K562 (cell line): ENCODE measurements at regions not wholly inside any gene's neighbourhood (a gene's known extent, or its start where the extent isn't known, plus 50 kb on each side); places are given as distances from the start of the nearest gene placed in this dataset.

Experiments
- ATAC-seq: fragments of 200-7000 bp; cut with Tn5 transposase; 3 replicates; pipeline ENCODE4 v1.9.1; 2020; ENCODE audit warnings: moderate library complexity
- BruUV-seq: library from RNA; stranded (reverse); fragments of 400-500 nt; replicated peaks from 2 replicates; lab custom pipeline; 2021; lab: Mats Ljungman, UMichigan
- CTCF ChIA-PET: fragments of 300-600 bp; formaldehyde crosslinking; extraction: SDS; loops from one replicate; lab custom pipeline; 2021; ENCODE audit warnings: low intra/inter-chr PET ratio; lab: Yijun Ruan, JAX
- POLR2A ChIA-PET: fragments of 300-600, 350-650 bp; sonication (Branson Sonifier 250); formaldehyde crosslinking; extraction: SDS; loops from one replicate; lab custom pipeline; 2021; ENCODE audit warnings: antibody characterized with exemption, inconsistent platforms; lab: Yijun Ruan, JAX
- DNase-seq, 4 experiments: peaks; one replicate each; pipeline versions ENCODE4 v3.0.0 to v3.0.0-alpha.2; 2011 to 2018; ENCODE audit warnings: low spot score in 3 of 4, mixed read lengths in 3 of 4; ENCODE audit errors: extremely low read depth in 1 of 4
- FAIRE-seq: peaks from 2 replicates; lab custom pipeline; 2011; peaks lifted over from hg19 to GRCh38; lab: Jason Lieb, UNC
- H2AFZ ChIP-seq: 2 replicates; pipeline ENCODE4 v1.6.0; 2011; ENCODE audit warnings: low read depth, low read length, control low read depth, inconsistent platforms
- H3K27ac ChIP-seq: fragments of 200-600 bp; 3 replicates; pipeline ENCODE4 v1.8.0; 2011; ENCODE audit warnings: low read depth, mild to moderate bottlenecking, control low read depth, inconsistent platforms, low read length, moderate library complexity, mixed read lengths; ENCODE audit errors: extremely low read depth
- H3K27me3 ChIP-seq, 2 experiments: fragments of 300-600 bp in 1 of 2; 2 replicates in 1 of 2; 3 replicates in 1 of 2; pipeline versions ENCODE4 v1.6.0 to v1.8.0; 2011; ENCODE audit warnings: inconsistent platforms in 2 of 2, low read length in 2 of 2, mild to moderate bottlenecking in 1 of 2, mixed read lengths in 1 of 2, moderate library complexity in 1 of 2; ENCODE audit not compliant: control insufficient read depth in 2 of 2, insufficient read depth in 2 of 2
- H3K36me3 ChIP-seq: fragments of 300-600 bp; 3 replicates; pipeline ENCODE4 v1.8.0; 2011; ENCODE audit warnings: mild to moderate bottlenecking, low read length, inconsistent platforms; ENCODE audit not compliant: control insufficient read depth, insufficient read depth
- H3K4me1 ChIP-seq, 2 experiments: fragments of 200-600 bp in 1 of 2; replicated peaks in 1 of 2; 2 replicates in 1 of 2; 3 replicates in 1 of 2; pipeline versions ENCODE4 v1.5.1 to v1.8.0; 2011; ENCODE audit warnings: inconsistent platforms in 2 of 2, low read length in 2 of 2, mild to moderate bottlenecking in 1 of 2, mixed read lengths in 1 of 2, moderate library complexity in 1 of 2; ENCODE audit not compliant: control insufficient read depth in 2 of 2, insufficient read depth in 2 of 2
- H3K4me2 ChIP-seq: 2 replicates; pipeline ENCODE4 v1.6.1; 2011; ENCODE audit warnings: low read length, control low read depth, inconsistent platforms, mixed read lengths; ENCODE audit not compliant: insufficient read depth
- H3K4me3 ChIP-seq: fragments of 200-600 bp; sonication (generic), shearing (Covaris generic); 2 replicates; pipeline ENCODE4 v1.5.1; 2016; ENCODE audit warnings: control low read depth, inconsistent platforms
- H3K79me2 ChIP-seq: fragments of 200-600 bp; 3 replicates; pipeline ENCODE4 v1.8.0; 2011; ENCODE audit warnings: low read length, inconsistent platforms; ENCODE audit not compliant: control insufficient read depth, insufficient read depth
- H3K9ac ChIP-seq, 2 experiments: 2 replicates each; pipeline versions ENCODE4 v1.6.0 to v1.6.1; 2011; ENCODE audit warnings: low read depth in 2 of 2, low read length in 2 of 2, control low read depth in 1 of 2, inconsistent platforms in 1 of 2, mild to moderate bottlenecking in 1 of 2, mixed read lengths in 1 of 2; ENCODE audit not compliant: insufficient read depth in 1 of 2
- H3K9me1 ChIP-seq: one replicate; pipeline ENCODE4 v1.6.0; 2011; ENCODE audit warnings: inconsistent platforms, mild to moderate bottlenecking, low read length, moderate library complexity; ENCODE audit not compliant: control insufficient read depth, insufficient read depth
- H3K9me3 ChIP-seq: replicated peaks from 2 replicates; pipeline ENCODE4 v1.5.1; 2011; ENCODE audit warnings: low read depth, low read length, inconsistent platforms; ENCODE audit not compliant: control insufficient read depth, insufficient read depth
- H4K20me1 ChIP-seq: replicated peaks from 2 replicates; pipeline ENCODE4 v1.6.1; 2011; ENCODE audit warnings: low read length, inconsistent platforms, mixed read lengths; ENCODE audit not compliant: control insufficient read depth, insufficient read depth
- MCM5 ChIP-seq: fragments of 450-650 bp; IDR thresholded peaks from 2 replicates; pipeline ENCODE4 v1.6.1; 2016; ENCODE audit warnings: low read depth
- MEIS2 ChIP-seq: fragments of 450-650 bp; IDR thresholded peaks from 2 replicates; pipeline ENCODE4 v1.6.1; 2014; ENCODE audit warnings: mild to moderate bottlenecking; ENCODE audit not compliant: partially characterized antibody
- MTA2 ChIP-seq: fragments of 450-650 bp; IDR thresholded peaks from 2 replicates; pipeline ENCODE4 v1.6.1; 2016; ENCODE audit warnings: low read depth
- SMC3 ChIP-seq: conservative IDR thresholded peaks from 2 replicates; pipeline ENCODE4 v1.6.1; 2011; ENCODE audit warnings: low read depth, low read length, improper control_type of control experiment; ENCODE audit not compliant: insufficient read depth
- TAF9B ChIP-seq: fragments of 450-650 bp; IDR thresholded peaks from 2 replicates; pipeline ENCODE4 v1.6.1; 2018; ENCODE audit warnings: mild to moderate bottlenecking; ENCODE audit not compliant: partially characterized antibody
- TCF7L2 ChIP-seq: fragments of 150-350 bp; IDR thresholded peaks from 2 replicates; pipeline ENCODE4 v1.6.1; 2016; ENCODE audit warnings: low read depth, mild to moderate bottlenecking, low read length, moderate library complexity
- ZNF436 ChIP-seq: fragments of 250-450, 450-650 bp; sonication (Bioruptor Pico); formaldehyde crosslinking; IDR thresholded peaks from 2 replicates; pipeline ENCODE4 v1.7.0; 2020; ENCODE audit warnings: mild to moderate bottlenecking
- ZNF707 ChIP-seq: fragments of 250-450 bp; sonication (Bioruptor Pico); conservative IDR thresholded peaks from 2 replicates; pipeline ENCODE4 v1.8.0; 2022; ENCODE audit warnings: inconsistent platforms, mild to moderate bottlenecking, moderate library complexity
- WGBS: fragments of 100-300 bp; shearing (Covaris generic); methylation state at CpG from one replicate; pipeline ENCODE4 v1.1.6; 2016; ENCODE audit warnings: low coverage, mixed read lengths; ENCODE audit not compliant: insufficient coverage; ENCODE audit errors: missing lambda C conversion rate; 5-methylcytosine and 5-hydroxymethylcytosine counted together
- in situ Hi-C: fragments of 300-500 bp; cut with MboI; formaldehyde crosslinking; loops from 4 replicates; pipeline ENCODE4 v1.15.0; 2018; ENCODE audit warnings: inconsistent platforms, mixed read lengths
- intact Hi-C: fragments of 100-400 bp; cut with micrococcal nuclease; formaldehyde crosslinking; loops from 2 replicates; pipeline ENCODE4 v1.14.2; 2022
- TF ChIP-seq, protein P1 (sequence below): IDR thresholded peaks from 2 replicates; pipeline ENCODE4 v1.6.1; 2014; ENCODE audit warnings: antibody characterized with exemption

GRCh38 chr19:13576726-13577125 is 70.4 kb upstream of the CACNA1A start:
- no peak for DNase-seq
- Histone ChIP-seq H3K4me3 (no peak overlapping the region), H3K79me2 (no peaks in the 10 kb centered on the region), H3K27ac (no peak overlapping the region), H3K36me3 (no peaks in the 10 kb centered on the region), H2AFZ (no peak overlapping the region), H3K9ac (no peak overlapping the region), H3K9me3 (no peaks in the 10 kb centered on the region; the same call in none of the 2 replicates), H4K20me1 (no peaks in the 10 kb centered on the region), H3K9me1 (no peaks in the 10 kb centered on the region), H3K4me2 (no peak overlapping the region), H3K27me3 (peaks cover 0 to 18% of the 10 kb centered on the region in 2 experiments; a peak in 2 of 5 replicates), H3K4me1 (no peaks in the 10 kb centered on the region)
- TF ChIP-seq ZNF707 (CRISPR knock-in tag) (peak; percentile 93), MTA2 (no peak)
- intact Hi-C loops = no loop called here
- CTCF ChIA-PET = no interaction called here
- BruUV-seq = no TSS peak
- in situ Hi-C loops = loop anchor here (25.0 kb wide), 1 partner anchor 486 kb away; the partner anchor contains the start of genes MISP3 and PALM3
- no peak for ATAC-seq
- WGBS = 0% methylated on average over 2 of the region's 2 CpGs
- FAIRE-seq = no peak
- POLR2A ChIA-PET = interaction anchor here (1.2 kb wide), 2 partner anchors 8 to 12 kb away, joined by 3 to 4 read pairs; no protein-coding TSS in a partner anchor

DNA sequence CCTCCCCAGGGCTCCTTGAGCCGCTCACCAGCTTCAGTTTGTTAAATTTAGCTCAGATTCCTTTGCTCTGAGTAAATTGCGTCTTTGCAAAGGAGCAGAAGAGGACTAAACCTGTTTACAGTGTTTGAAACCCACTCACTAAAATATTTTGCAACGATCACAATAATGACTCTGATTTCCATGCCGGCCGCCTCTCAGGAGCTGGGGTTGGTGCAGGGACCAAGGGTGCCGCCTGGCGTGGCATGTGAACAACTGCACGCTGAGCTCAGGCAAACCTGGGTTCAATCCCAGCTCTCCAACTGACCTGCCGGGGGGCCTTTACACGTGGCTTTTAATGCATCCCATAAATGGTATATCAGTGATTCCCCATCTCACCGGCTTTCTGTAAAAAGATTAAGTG is 68.7 kb upstream of the CACNA1A start:
- Histone ChIP-seq H4K20me1 (no peaks in the 10 kb centered on the region), H3K4me2 (no peak overlapping the region), H2AFZ (no peak overlapping the region), H3K4me1 (no peaks in the 10 kb centered on the region), H3K27me3 (peaks cover 0 to 18% of the 10 kb centered on the region in 2 experiments; a peak in 3 of 5 replicates), H3K9me3 (no peaks in the 10 kb centered on the region; the same call in none of the 2 replicates), H3K36me3 (no peaks in the 10 kb centered on the region), H3K79me2 (no peaks in the 10 kb centered on the region), H3K9me1 (no peaks in the 10 kb centered on the region), H3K4me3 (no peak overlapping the region), H3K9ac (no peak overlapping the region), H3K27ac (no peak overlapping the region)
- in situ Hi-C loops (loop anchor here (25.0 kb wide), 1 partner anchor 487 kb away; the partner anchor contains the start of genes MISP3 and PALM3), intact Hi-C loops (loop anchor here (1.0 kb wide), 1 partner anchor 209 kb away; no protein-coding TSS in a partner anchor)
- FAIRE-seq (peak; percentile 15), ATAC-seq (peak; percentile 75; the same call in 2 of the 3 replicates), DNase-seq (peak; percentile 37 to 49 (median 48))
- POLR2A ChIA-PET = interaction anchor here (0.7 to 1.1 kb wide), 3 partner anchors 25 to 319 kb away, joined by 3 to 4 read pairs (median 3); no protein-coding TSS in a partner anchor
- BruUV-seq = no TSS peak
- WGBS = 2% methylated on average over 11 of the region's 11 CpGs
- CTCF ChIA-PET = interaction anchor here (0.6 to 1.5 kb wide), 3 partner anchors 68 to 298 kb away, joined by 3 to 9 read pairs (median 5); no protein-coding TSS in a partner anchor
- TF ChIP-seq, protein P1, sequence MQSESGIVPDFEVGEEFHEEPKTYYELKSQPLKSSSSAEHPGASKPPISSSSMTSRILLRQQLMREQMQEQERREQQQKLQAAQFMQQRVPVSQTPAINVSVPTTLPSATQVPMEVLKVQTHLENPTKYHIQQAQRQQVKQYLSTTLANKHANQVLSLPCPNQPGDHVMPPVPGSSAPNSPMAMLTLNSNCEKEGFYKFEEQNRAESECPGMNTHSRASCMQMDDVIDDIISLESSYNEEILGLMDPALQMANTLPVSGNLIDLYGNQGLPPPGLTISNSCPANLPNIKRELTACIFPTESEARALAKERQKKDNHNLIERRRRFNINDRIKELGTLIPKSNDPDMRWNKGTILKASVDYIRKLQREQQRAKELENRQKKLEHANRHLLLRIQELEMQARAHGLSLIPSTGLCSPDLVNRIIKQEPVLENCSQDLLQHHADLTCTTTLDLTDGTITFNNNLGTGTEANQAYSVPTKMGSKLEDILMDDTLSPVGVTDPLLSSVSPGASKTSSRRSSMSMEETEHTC = no peak
- peak; percentile 49 for TF ChIP-seq SMC3
- TF ChIP-seq MEIS2 = no peak
- no peak for TF ChIP-seq TCF7L2
- no peak for TF ChIP-seq ZNF436
- no peak for TF ChIP-seq MCM5
- no peak for TF ChIP-seq TAF9B
